Caco-2 (cell line): ENCODE measurements at regions not wholly inside any gene's neighbourhood (a gene's known extent, or its start where the extent isn't known, plus 50 kb on each side); places are given as distances from the start of the nearest gene placed in this dataset.

Source experiments
- BruUV-seq: library from RNA; stranded (reverse); fragments of 400-500 nt; replicated peaks from 2 replicates; lab custom pipeline; 2021; lab: Mats Ljungman, UMichigan
- CTCF ChIA-PET: fragments of 300-600 bp; sonication (Branson Sonifier 250); formaldehyde crosslinking; loops from one replicate; lab custom pipeline; 2022; ENCODE audit warnings: antibody characterized with exemption; lab: Charles Lee
- POLR2A ChIA-PET: fragments of 300-600 bp; sonication (Branson Sonifier 250); formaldehyde crosslinking; loops from one replicate; lab custom pipeline; 2022; ENCODE audit warnings: antibody characterized with exemption; lab: Charles Lee
- DNase-seq, 2 experiments: peaks; one replicate each; pipeline versions ENCODE4 v3.0.0 to v3.0.0-alpha.2; 2020 to 2022
- H3K27me3 ChIP-seq: replicated peaks from 2 replicates; pipeline ENCODE4 v1.6.0; 2011; ENCODE audit warnings: low read length; ENCODE audit not compliant: control insufficient read depth, insufficient read depth
- H3K36me3 ChIP-seq: 2 replicates; pipeline ENCODE4 v1.5.1; 2011; ENCODE audit warnings: low read length; ENCODE audit not compliant: control insufficient read depth, insufficient read depth
- H3K4me1 ChIP-seq: fragments of 250-450 bp; sonication (Bioruptor Pico); 2 replicates; pipeline ENCODE4 v1.5.1; 2020; ENCODE audit warnings: mild to moderate bottlenecking
- H3K4me3 ChIP-seq: 2 replicates; pipeline ENCODE4 v1.5.1; 2011; ENCODE audit warnings: low read depth, mild to moderate bottlenecking, control low read depth, low read length
- H3K9me3 ChIP-seq: fragments of 250-450 bp; sonication (Bioruptor Pico); 2 replicates; pipeline ENCODE4 v1.5.1; 2020; ENCODE audit warnings: mild to moderate bottlenecking, moderate library complexity
- H3K27ac Mint-ChIP-seq: one replicate; pipeline ENCODE4 v1.8.0; 2022; ENCODE audit warnings: mixed read lengths; ENCODE audit not compliant: unreplicated experiment
- H3K27me3 Mint-ChIP-seq: one replicate; pipeline ENCODE4 v1.8.0; 2022; ENCODE audit warnings: mixed read lengths; ENCODE audit not compliant: insufficient read depth, unreplicated experiment
- H3K36me3 Mint-ChIP-seq: one replicate; pipeline ENCODE4 v1.8.0; 2022; ENCODE audit warnings: mild to moderate bottlenecking, mixed read lengths; ENCODE audit not compliant: insufficient read depth, unreplicated experiment
- H3K4me1 Mint-ChIP-seq: one replicate; pipeline ENCODE4 v1.8.0; 2022; ENCODE audit warnings: low read depth, mixed read lengths; ENCODE audit not compliant: unreplicated experiment
- H3K4me3 Mint-ChIP-seq: one replicate; pipeline ENCODE4 v1.8.0; 2022; ENCODE audit warnings: mild to moderate bottlenecking, moderate library complexity, mixed read lengths; ENCODE audit not compliant: unreplicated experiment
- H3K9me3 Mint-ChIP-seq: one replicate; pipeline ENCODE4 v1.8.0; 2022; ENCODE audit warnings: mixed read lengths; ENCODE audit not compliant: unreplicated experiment
- CTCF ChIP-seq, 2 experiments: fragments of 200-600 bp in 1 of 2; IDR thresholded peaks; 1 replicate in 1 of 2; 2 replicates in 1 of 2; pipeline versions ENCODE4 v1.5.1 to v1.8.0; 2011 to 2022; ENCODE audit warnings: antibody characterized with exemption in 1 of 2, control low read depth in 1 of 2, inconsistent platforms in 1 of 2, low read depth in 1 of 2, low read length in 1 of 2, mild to moderate bottlenecking in 1 of 2, moderate library complexity in 1 of 2; ENCODE audit not compliant: insufficient read depth in 1 of 2, severe bottlenecking in 1 of 2, unreplicated experiment in 1 of 2
- intact Hi-C: fragments of 100-400 bp; cut with micrococcal nuclease; formaldehyde crosslinking; loops from one replicate; pipeline ENCODE4 v1.10.0; 2022; ENCODE audit not compliant: unreplicated experiment

DNA sequence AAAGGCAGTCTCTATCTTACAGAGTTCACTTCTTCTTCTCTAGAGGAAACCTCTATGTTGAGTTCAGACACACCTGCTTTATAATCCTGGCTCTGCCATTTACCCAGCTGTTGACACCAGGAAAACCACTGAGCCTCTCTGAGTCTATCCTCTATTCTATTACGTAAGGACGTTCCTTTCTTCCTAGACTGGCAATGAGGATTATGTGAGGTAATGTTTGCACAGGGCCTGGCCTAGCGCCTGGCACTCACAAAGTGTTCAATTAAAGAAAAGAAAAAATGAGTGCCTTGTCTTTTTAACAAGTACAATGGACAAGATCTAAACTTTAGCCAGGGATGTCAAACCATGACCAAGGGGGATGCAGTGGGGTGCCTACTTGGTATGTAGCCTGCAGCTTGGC lies 641.9 kb upstream of the TBX3 start:
- H3K36me3 Mint-ChIP-seq = no peaks in the 10 kb centered on the region
- no peaks in the 10 kb centered on the region for H3K9me3 Mint-ChIP-seq
- no peak overlapping the region for H3K27ac Mint-ChIP-seq
- Histone ChIP-seq H3K9me3 (no peaks in the 10 kb centered on the region), H3K4me3 (no peak overlapping the region), H3K4me1 (no peaks in the 10 kb centered on the region), H3K36me3 (no peaks in the 10 kb centered on the region), H3K27me3 (no peaks in the 10 kb centered on the region)
- H3K4me1 Mint-ChIP-seq = no peaks in the 10 kb centered on the region
- BruUV-seq = no TSS peak
- intact Hi-C loops = no loop called here
- POLR2A ChIA-PET = no interaction called here
- CTCF ChIA-PET = no interaction called here
- no peak overlapping the region for H3K4me3 Mint-ChIP-seq
- DNase-seq = no peak
- H3K27me3 Mint-ChIP-seq = peaks cover 2% of the 10 kb centered on the region
- TF ChIP-seq CTCF (IDR thresholded peaks at IDR 0.05; ENCODE audit: insufficient read depth in 1 of 2, low read depth in 1 of 2, low read length in 1 of 2, severe bottlenecking in 1 of 2, unreplicated experiment in 1 of 2) = no peak

DNA sequence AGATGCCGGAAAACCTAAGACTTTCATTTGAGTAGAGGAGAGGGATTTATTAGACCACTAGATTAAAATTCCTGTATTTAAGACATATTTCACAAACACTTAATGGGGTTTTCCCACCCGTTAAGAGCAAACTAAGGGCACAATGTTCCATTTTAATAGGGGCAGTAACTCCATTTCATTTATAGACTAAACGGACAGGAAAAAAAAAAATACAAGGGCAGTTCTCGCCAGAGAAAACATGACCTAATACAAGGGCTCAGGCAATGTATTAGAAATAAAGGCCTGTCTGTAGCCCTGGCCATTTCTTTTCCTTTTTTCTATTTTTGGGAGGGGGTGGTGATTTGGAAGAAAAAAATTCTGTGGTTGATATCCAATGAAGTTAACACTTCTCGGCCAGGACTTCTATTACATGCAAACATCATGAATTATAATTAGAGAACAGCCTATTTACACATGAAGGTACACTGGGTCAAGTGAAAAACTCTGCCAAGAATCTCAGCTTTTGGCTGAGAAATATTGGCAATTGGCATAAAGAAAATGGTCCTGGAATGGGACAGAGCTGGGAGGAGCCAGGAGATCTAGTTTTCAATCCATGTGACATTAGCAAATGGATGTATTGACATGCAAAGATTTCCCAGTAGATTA lies 641.1 kb upstream of the TBX3 start:
- Mint-ChIP-seq H3K27me3 (peaks cover 2% of the 10 kb centered on the region), H3K9me3 (no peaks in the 10 kb centered on the region), H3K27ac (no peak overlapping the region), H3K4me3 (no peak overlapping the region), H3K36me3 (no peaks in the 10 kb centered on the region), H3K4me1 (no peaks in the 10 kb centered on the region)
- no peak for TF ChIP-seq CTCF (IDR thresholded peaks at IDR 0.05; ENCODE audit: insufficient read depth in 1 of 2, low read depth in 1 of 2, low read length in 1 of 2, severe bottlenecking in 1 of 2, unreplicated experiment in 1 of 2)
- no TSS peak for BruUV-seq
- no peak for DNase-seq
- POLR2A ChIA-PET = no interaction called here
- Histone ChIP-seq H3K9me3 (no peaks in the 10 kb centered on the region), H3K4me1 (no peaks in the 10 kb centered on the region), H3K36me3 (no peaks in the 10 kb centered on the region), H3K27me3 (no peaks in the 10 kb centered on the region), H3K4me3 (no peak overlapping the region)
- CTCF ChIA-PET = no interaction called here
- intact Hi-C loops = no loop called here

GRCh38 chr12:115323223-115323905 lies 639.4 kb upstream of the TBX3 start:
- no peak overlapping the region for H3K4me3 ChIP-seq
- no TSS peak for BruUV-seq
- Mint-ChIP-seq H3K27me3 (no peaks in the 10 kb centered on the region), H3K9me3 (no peaks in the 10 kb centered on the region), H3K4me3 (no peak overlapping the region), H3K27ac (no peak overlapping the region), H3K36me3 (no peaks in the 10 kb centered on the region), H3K4me1 (no peaks in the 10 kb centered on the region)
- CTCF ChIA-PET = no interaction called here
- no peak for DNase-seq
- H3K9me3 ChIP-seq = no peaks in the 10 kb centered on the region
- intact Hi-C loops = no loop called here
- POLR2A ChIA-PET = no interaction called here
- no peak for TF ChIP-seq CTCF (IDR thresholded peaks at IDR 0.05; ENCODE audit: insufficient read depth in 1 of 2, low read depth in 1 of 2, low read length in 1 of 2, severe bottlenecking in 1 of 2, unreplicated experiment in 1 of 2)
- no peaks in the 10 kb centered on the region for H3K4me1 ChIP-seq
- no peaks in the 10 kb centered on the region for H3K36me3 ChIP-seq
- H3K27me3 ChIP-seq = no peaks in the 10 kb centered on the region
